Transverse colon (tissue), 4 donors: ENCODE measurements at regions not wholly inside any gene's neighbourhood (a gene's known extent, or its start where the extent isn't known, plus 50 kb on each side); places are given as distances from the start of the nearest gene placed in this dataset.
"Not testable (repeated sequence)": the region's sequence is repeated elsewhere in the genome, so short reads cannot be mapped to it uniquely, and the experiment has no call there.

Source experiments
- DNase-seq: peaks from one replicate; pipeline ENCODE4 v3.0.0-alpha.2; 2019
- H3K27ac ChIP-seq, 4 donors: fragments of 200-600 bp; sonication (generic); 2 replicates each; pipeline ENCODE4 v1.5.1; 2016 to 2018; ENCODE audit warnings: inconsistent platforms in 4 of 4
- H3K27me3 ChIP-seq: fragments of 200-600 bp; sonication (generic); 2 replicates; pipeline ENCODE4 v1.5.1; 2017; ENCODE audit warnings: inconsistent platforms
- H3K36me3 ChIP-seq, 4 donors: fragments of 200-600 bp; sonication (generic); 2 replicates each; pipeline ENCODE4 v1.5.1; 2017 to 2019; ENCODE audit warnings: inconsistent platforms in 4 of 4
- H3K4me1 ChIP-seq, 4 donors: fragments of 200-600 bp; sonication (generic); 2 replicates each; pipeline ENCODE4 v1.5.1; 2017 to 2020; ENCODE audit warnings: inconsistent platforms in 4 of 4
- H3K4me3 ChIP-seq, 4 donors: fragments of 200-600 bp; sonication (generic); 1 replicate in 1 of 4; 2 replicates in 3 of 4; pipeline versions ENCODE4 v1.5.1 to v1.6.1; 2017 to 2019; ENCODE audit warnings: inconsistent platforms in 4 of 4
- H3K9me3 ChIP-seq, 2 donors: fragments of 200-600 bp; sonication (generic); 2 replicates each; pipeline ENCODE4 v1.5.1; 2017 to 2019; ENCODE audit warnings: inconsistent platforms in 2 of 2
- CTCF ChIP-seq, 5 experiments: fragments of 200-600 bp in 3 of 5; fragments of 450-650 bp in 2 of 5; sonication (generic) in 3 of 5; IDR thresholded peaks; 1 replicate in 2 of 5; 2 replicates in 3 of 5; pipeline ENCODE4 v1.5.1; 2016 to 2017; ENCODE audit warnings: antibody characterized with exemption in 5 of 5, inconsistent platforms in 3 of 5, mild to moderate bottlenecking in 2 of 5, moderate library complexity in 1 of 5
- EP300 ChIP-seq: sonication (generic); formaldehyde crosslinking; IDR thresholded peaks from one replicate; pipeline ENCODE4 v1.6.1; 2017; ENCODE audit warnings: antibody characterized with exemption, low read depth
- POLR2A ChIP-seq: fragments of 450-650 bp; IDR thresholded peaks from one replicate; pipeline ENCODE4 v1.6.1; 2016; ENCODE audit warnings: antibody characterized with exemption, mild to moderate bottlenecking, moderate library complexity
- POLR2AphosphoS5 ChIP-seq, 3 donors: sonication (generic); formaldehyde crosslinking; IDR thresholded peaks; one replicate each; pipeline ENCODE4 v1.6.1; 2016; ENCODE audit warnings: antibody characterized with exemption in 3 of 3
- WGBS, 2 donors: methylation state at CpG; one replicate each; pipeline ENCODE4 v1.1.5; 2018; ENCODE audit warnings: low coverage in 1 of 2; 5-methylcytosine and 5-hydroxymethylcytosine counted together
- in situ Hi-C, 4 donors: fragments of 200-750 bp; cut with MboI; loops; one replicate each; pipeline versions ENCODE4 v1.15.0 to v1.15.1; 2017; ENCODE audit warnings: low sequenced_read_pairs in 3 of 4, low pct_ligation_motif_present in 1 of 4, low pct_unique_long_range_greater_than_20kb in 1 of 4
- intact Hi-C: fragments of 100-400 bp; cut with DNase I; formaldehyde crosslinking; loops from one replicate; pipeline ENCODE4 v1.15.1; 2023; ENCODE audit warnings: low total_unique reads

- intact Hi-C loops (no loop called here), in situ Hi-C loops (no loop called here)
- TF ChIP-seq EP300, result no peak
- no peak for DNase-seq
- no peaks in the 10 kb centered on the region for H3K27me3 ChIP-seq
- no peaks in the 10 kb centered on the region for H3K4me1 ChIP-seq
- 75% methylated on average over 2 to 4 of the region's 4 CpGs for WGBS, 2 donors
- no peak overlapping the region for H3K27ac ChIP-seq
- H3K9me3 ChIP-seq, result no peaks in the 10 kb centered on the region
- H3K36me3 ChIP-seq, result no peaks in the 10 kb centered on the region
- H3K4me3 ChIP-seq, result no peak overlapping the region
Measured at GRCh38 chr3:176623468-176624150, 573.7 kb downstream of the TBL1XR1 start.

- intact Hi-C loops, result no loop called here
- TF ChIP-seq EP300 (no peak), POLR2A (no peak), CTCF (IDR thresholded peaks at IDR 0.05) (no peak), POLR2AphosphoS5 (IDR thresholded peaks at IDR 0.05) (no peak)
- DNase-seq, result no peak
- Histone ChIP-seq H3K27me3 (no peaks in the 10 kb centered on the region), H3K4me1 (no peaks in the 10 kb centered on the region), H3K9me3 (no peaks in the 10 kb centered on the region), H3K36me3 (no peaks in the 10 kb centered on the region), H3K4me3 (no peak overlapping the region), H3K27ac (no peak overlapping the region)
- in situ Hi-C loops, result no loop called here
- WGBS, 2 donors, result 78 to 83% methylated on average over 3 of the region's 3 CpGs
Measured at GRCh38 chr3:176619833-176620232, 577.4 kb downstream of the TBL1XR1 start.

GRCh38 chr3:176615826-176616225 is 581.5 kb downstream of the TBL1XR1 start:
- no peak overlapping the region for H3K4me3 ChIP-seq
- in situ Hi-C loops, result no loop called here

GRCh38 chr3:176611703-176612102 is 585.6 kb downstream of the TBL1XR1 start:
- DNase-seq, result no peak
- Histone ChIP-seq H3K9me3 (no peaks in the 10 kb centered on the region), H3K4me1 (no peaks in the 10 kb centered on the region), H3K27ac (no peak overlapping the region), H3K27me3 (no peaks in the 10 kb centered on the region), H3K4me3 (no peak overlapping the region), H3K36me3 (no peaks in the 10 kb centered on the region)
- in situ Hi-C loops (no loop called here), intact Hi-C loops (no loop called here)
- 57 to 69% methylated on average over 1 of the region's 1 CpG for WGBS, 2 donors
- TF ChIP-seq POLR2AphosphoS5 (IDR thresholded peaks at IDR 0.05), result no peak
- no peak for TF ChIP-seq POLR2A
- no peak for TF ChIP-seq EP300
- no peak for TF ChIP-seq CTCF (IDR thresholded peaks at IDR 0.05)

More at GRCh38 chr3:176615826-176616225, 581.5 kb downstream of the TBL1XR1 start:
- no peaks in the 10 kb centered on the region for H3K4me1 ChIP-seq
- no peak overlapping the region for H3K27ac ChIP-seq
- TF ChIP-seq CTCF (IDR thresholded peaks at IDR 0.05) (no peak), EP300 (no peak), POLR2A (no peak), POLR2AphosphoS5 (IDR thresholded peaks at IDR 0.05) (no peak)
- no peaks in the 10 kb centered on the region for H3K36me3 ChIP-seq
- H3K27me3 ChIP-seq, result no peaks in the 10 kb centered on the region
- intact Hi-C loops, result no loop called here
- no peak for DNase-seq
- H3K9me3 ChIP-seq, result no peaks in the 10 kb centered on the region

- no peaks in the 10 kb centered on the region for H3K9me3 ChIP-seq
- in situ Hi-C loops, result no loop called here
- H3K4me3 ChIP-seq, result no peak overlapping the region
- no peaks in the 10 kb centered on the region for H3K4me1 ChIP-seq
- DNase-seq, result no peak
- intact Hi-C loops, result no loop called here
- no peaks in the 10 kb centered on the region for H3K36me3 ChIP-seq
- WGBS, 2 donors, result 69% methylated on average over 5 of the region's 5 CpGs
- H3K27ac ChIP-seq, result no peak overlapping the region
- H3K27me3 ChIP-seq, result no peaks in the 10 kb centered on the region
- no peak for TF ChIP-seq CTCF (IDR thresholded peaks at IDR 0.05)
- TF ChIP-seq POLR2AphosphoS5 (IDR thresholded peaks at IDR 0.05), result no peak
- TF ChIP-seq EP300, result no peak
- no peak for TF ChIP-seq POLR2A
Measured at GRCh38 chr3:176609361-176609760, 587.9 kb downstream of the TBL1XR1 start.

- H3K27me3 ChIP-seq, DNase-seq, H3K9me3 ChIP-seq, H3K4me3 ChIP-seq, H3K36me3 ChIP-seq, intact Hi-C loops, H3K4me1 ChIP-seq, H3K27ac ChIP-seq, in situ Hi-C loops: not testable (repeated sequence)
- WGBS, 2 donors, result 96% methylated on average over 2 of the region's 2 CpGs; no CpG with 5 or more reads in 1 of the 2 donors
Measured at GRCh38 chr3:176605553-176605952, 591.7 kb downstream of the TBL1XR1 start.
